Ishikawa (cell line): ENCODE measurements at regions not wholly inside any gene's neighbourhood (a gene's known extent, or its start where the extent isn't known, plus 50 kb on each side); places are given as distances from the start of the nearest gene placed in this dataset.

Experiments
- CEBPB ChIP-seq: IDR thresholded peaks from 2 replicates; pipeline ENCODE4 v1.6.1; 2012
- CREB1 ChIP-seq: IDR thresholded peaks from 2 replicates; pipeline ENCODE4 v1.6.1; 2012; ENCODE audit warnings: low read depth
- EGR1 ChIP-seq: IDR thresholded peaks from 2 replicates; pipeline ENCODE4 v1.6.1; 2012
- EP300 ChIP-seq: IDR thresholded peaks from 2 replicates; pipeline ENCODE4 v1.6.1; 2012; ENCODE audit warnings: borderline replicate concordance
- FOXM1 ChIP-seq: IDR thresholded peaks from 2 replicates; pipeline ENCODE4 v1.6.1; 2012; ENCODE audit warnings: low read depth, borderline replicate concordance
- NFIC ChIP-seq: IDR thresholded peaks from 2 replicates; pipeline ENCODE4 v1.6.1; 2012
- RAD21 ChIP-seq: IDR thresholded peaks from 2 replicates; pipeline ENCODE4 v1.6.1; 2012; ENCODE audit warnings: low read depth
- TAF1 ChIP-seq: IDR thresholded peaks from 2 replicates; pipeline ENCODE4 v1.6.1; 2012; ENCODE audit warnings: low read depth, mild to moderate bottlenecking
- TCF12 ChIP-seq: IDR thresholded peaks from 2 replicates; pipeline ENCODE4 v1.6.1; 2012; ENCODE audit warnings: low read depth
- TEAD4 ChIP-seq: IDR thresholded peaks from 2 replicates; pipeline ENCODE4 v1.6.1; 2012
- YY1 ChIP-seq: IDR thresholded peaks from 2 replicates; pipeline ENCODE4 v1.6.1; 2012; ENCODE audit warnings: low read depth
- ZBTB7A ChIP-seq: IDR thresholded peaks from 2 replicates; pipeline ENCODE4 v1.6.1; 2012; ENCODE audit warnings: low read depth
- TF ChIP-seq, protein P1 (sequence below): IDR thresholded peaks from 2 replicates; pipeline ENCODE4 v1.6.1; 2012; ENCODE audit warnings: low read depth, mild to moderate bottlenecking
- TF ChIP-seq, protein P2 (sequence below): IDR thresholded peaks from 2 replicates; pipeline ENCODE4 v1.6.1; 2012
- TF ChIP-seq, protein P3 (sequence below): IDR thresholded peaks from 2 replicates; pipeline ENCODE4 v1.6.1; 2012

DNA sequence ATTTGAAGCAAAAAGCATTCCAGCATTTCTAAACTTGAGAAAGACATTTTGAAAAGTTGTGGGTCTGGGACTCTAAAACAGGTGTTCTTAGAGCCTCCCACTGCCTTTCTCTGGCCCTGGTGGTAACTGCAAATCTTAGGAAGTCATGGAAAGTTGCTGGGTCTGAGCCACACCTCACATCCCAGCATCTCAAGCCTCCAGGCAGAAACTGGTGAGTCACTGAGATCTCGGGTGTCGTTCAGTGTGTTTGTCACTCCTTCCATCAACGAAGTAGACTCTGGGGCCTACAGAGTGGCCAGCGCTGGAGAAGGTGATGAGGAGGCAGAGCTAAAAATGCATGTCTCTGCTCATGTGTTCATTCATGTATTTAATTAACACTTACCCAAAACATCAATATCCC is 59.6 kb upstream of the C5orf58 start:
- TF ChIP-seq CEBPB (no peak), ZBTB7A (no peak), EP300 (no peak), FOXM1 (no peak), YY1 (no peak)
- TF ChIP-seq, protein P1, sequence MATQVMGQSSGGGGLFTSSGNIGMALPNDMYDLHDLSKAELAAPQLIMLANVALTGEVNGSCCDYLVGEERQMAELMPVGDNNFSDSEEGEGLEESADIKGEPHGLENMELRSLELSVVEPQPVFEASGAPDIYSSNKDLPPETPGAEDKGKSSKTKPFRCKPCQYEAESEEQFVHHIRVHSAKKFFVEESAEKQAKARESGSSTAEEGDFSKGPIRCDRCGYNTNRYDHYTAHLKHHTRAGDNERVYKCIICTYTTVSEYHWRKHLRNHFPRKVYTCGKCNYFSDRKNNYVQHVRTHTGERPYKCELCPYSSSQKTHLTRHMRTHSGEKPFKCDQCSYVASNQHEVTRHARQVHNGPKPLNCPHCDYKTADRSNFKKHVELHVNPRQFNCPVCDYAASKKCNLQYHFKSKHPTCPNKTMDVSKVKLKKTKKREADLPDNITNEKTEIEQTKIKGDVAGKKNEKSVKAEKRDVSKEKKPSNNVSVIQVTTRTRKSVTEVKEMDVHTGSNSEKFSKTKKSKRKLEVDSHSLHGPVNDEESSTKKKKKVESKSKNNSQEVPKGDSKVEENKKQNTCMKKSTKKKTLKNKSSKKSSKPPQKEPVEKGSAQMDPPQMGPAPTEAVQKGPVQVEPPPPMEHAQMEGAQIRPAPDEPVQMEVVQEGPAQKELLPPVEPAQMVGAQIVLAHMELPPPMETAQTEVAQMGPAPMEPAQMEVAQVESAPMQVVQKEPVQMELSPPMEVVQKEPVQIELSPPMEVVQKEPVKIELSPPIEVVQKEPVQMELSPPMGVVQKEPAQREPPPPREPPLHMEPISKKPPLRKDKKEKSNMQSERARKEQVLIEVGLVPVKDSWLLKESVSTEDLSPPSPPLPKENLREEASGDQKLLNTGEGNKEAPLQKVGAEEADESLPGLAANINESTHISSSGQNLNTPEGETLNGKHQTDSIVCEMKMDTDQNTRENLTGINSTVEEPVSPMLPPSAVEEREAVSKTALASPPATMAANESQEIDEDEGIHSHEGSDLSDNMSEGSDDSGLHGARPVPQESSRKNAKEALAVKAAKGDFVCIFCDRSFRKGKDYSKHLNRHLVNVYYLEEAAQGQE = no peak

DNA sequence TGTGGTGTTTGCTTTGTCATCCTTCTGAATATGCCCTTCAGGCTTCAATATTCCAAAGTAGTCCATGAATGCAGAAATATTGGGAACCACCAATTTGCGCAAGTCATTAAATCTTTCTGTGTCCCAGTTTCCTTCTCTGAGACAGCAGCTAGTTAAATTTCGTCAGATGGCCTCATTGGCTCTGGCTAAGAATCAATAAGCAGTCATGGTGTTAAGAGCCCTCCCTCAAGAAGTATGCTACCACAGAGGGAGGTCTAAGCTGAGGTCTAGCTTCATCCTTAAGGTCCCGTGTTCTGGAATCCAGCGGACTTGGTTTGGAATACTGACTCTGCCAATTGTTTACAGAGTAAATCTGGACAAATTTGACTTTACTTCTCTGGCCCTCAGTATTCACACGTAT is 59.1 kb upstream of the C5orf58 start:
- TF ChIP-seq NFIC = no peak
- TF ChIP-seq CREB1 = no peak
- no peak for TF ChIP-seq RAD21
- no peak for TF ChIP-seq FOXM1
- no peak for TF ChIP-seq TAF1
- TF ChIP-seq, protein P2, sequence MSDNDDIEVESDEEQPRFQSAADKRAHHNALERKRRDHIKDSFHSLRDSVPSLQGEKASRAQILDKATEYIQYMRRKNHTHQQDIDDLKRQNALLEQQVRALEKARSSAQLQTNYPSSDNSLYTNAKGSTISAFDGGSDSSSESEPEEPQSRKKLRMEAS = no peak
- TF ChIP-seq EGR1 = no peak
- no peak for TF ChIP-seq EP300
- TF ChIP-seq YY1 = no peak
- TF ChIP-seq, protein P1 = no peak
- no peak for TF ChIP-seq ZBTB7A
- no peak for TF ChIP-seq CEBPB
- TF ChIP-seq, protein P3, sequence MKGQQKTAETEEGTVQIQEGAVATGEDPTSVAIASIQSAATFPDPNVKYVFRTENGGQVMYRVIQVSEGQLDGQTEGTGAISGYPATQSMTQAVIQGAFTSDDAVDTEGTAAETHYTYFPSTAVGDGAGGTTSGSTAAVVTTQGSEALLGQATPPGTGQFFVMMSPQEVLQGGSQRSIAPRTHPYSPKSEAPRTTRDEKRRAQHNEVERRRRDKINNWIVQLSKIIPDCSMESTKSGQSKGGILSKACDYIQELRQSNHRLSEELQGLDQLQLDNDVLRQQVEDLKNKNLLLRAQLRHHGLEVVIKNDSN = no peak
- no peak for TF ChIP-seq TCF12
- no peak for TF ChIP-seq TEAD4

DNA sequence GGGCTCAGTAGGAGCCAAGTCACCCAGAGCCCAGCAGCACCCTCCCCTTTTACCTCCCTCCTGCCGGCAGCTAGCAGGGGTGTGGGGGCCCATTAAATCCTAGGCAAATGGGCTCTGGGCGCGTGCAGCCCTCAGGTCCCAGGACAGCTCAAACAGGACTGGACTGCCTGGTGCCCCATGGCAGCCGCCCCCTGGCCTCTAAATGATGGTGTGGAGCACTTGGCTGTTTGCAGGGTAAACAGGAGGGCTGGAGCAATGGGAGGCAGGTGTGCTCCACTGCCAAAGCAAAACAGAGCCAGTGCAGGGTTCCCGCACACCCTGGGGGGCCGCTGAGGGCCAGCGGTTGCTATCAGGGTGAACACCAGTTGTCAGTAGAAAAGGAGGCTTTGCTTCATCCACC is 55.9 kb upstream of the C5orf58 start:
- no peak for TF ChIP-seq FOXM1

DNA sequence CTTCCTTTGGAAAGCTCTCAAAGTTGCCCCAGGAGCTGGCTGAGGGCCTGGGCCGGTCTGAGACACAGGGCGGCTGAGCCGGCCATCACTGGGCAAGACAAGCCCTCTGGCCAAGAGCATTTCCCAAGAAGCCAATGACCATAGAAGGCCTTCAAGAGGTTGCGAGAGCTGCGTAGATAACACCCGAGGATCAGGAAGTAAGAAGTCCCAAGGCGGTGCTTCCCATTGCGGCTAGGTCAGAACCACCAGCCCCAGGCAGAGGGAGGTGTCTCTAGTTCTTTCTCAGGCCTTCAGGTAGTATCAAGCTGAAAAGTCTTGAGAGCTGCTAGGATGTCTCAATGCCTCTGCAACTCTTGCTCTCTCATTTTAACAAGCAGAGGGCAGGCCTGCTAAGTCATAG is 54.0 kb upstream of the C5orf58 start:
- no peak for TF ChIP-seq EGR1
- no peak for TF ChIP-seq TAF1
- TF ChIP-seq RAD21 = no peak
- TF ChIP-seq, protein P1 = no peak
- TF ChIP-seq EP300 = no peak
- no peak for TF ChIP-seq ZBTB7A
- TF ChIP-seq NFIC = no peak
- no peak for TF ChIP-seq TEAD4
- TF ChIP-seq TCF12 = no peak
- no peak for TF ChIP-seq FOXM1

DNA sequence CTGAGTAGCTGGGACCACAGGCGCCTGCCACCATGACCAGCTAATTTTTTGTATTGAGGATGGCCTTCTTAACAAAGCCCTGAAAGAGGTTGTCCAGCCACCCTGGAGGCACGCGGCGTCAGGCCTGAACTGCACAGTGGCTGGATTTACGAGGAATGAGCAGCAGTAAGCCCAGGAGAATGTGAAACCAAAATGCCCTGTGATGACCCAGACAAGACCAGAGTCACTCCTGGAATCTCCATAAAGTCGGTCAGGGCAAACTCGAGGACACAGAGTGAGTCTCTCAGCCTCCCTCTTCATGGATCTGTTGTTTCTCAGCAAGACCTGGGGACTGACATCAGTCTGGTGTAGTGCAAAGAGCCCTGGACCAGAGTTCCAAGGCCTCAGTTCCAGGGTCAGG is 53.2 kb upstream of the C5orf58 start:
- TF ChIP-seq YY1 (no peak), TAF1 (no peak), NFIC (no peak), TEAD4 (no peak), TCF12 (no peak), ZBTB7A (no peak), FOXM1 (no peak), CEBPB (no peak), EP300 (no peak), EGR1 (no peak)
- TF ChIP-seq, protein P3 = no peak
- TF ChIP-seq, protein P1 = no peak
